ACHN (cell line): ENCODE measurements at regions not wholly inside any gene's neighbourhood (a gene's known extent, or its start where the extent isn't known, plus 50 kb on each side); places are given as distances from the start of the nearest gene placed in this dataset.
"Not testable (repeated sequence)": the region's sequence is repeated elsewhere in the genome, so short reads cannot be mapped to it uniquely, and the experiment has no call there.

Experiments used
- DNase-seq: peaks from one replicate; pipeline ENCODE4 v3.0.0-alpha.2; 2015
- in situ Hi-C: cut with HindIII; loops from 2 replicates; pipeline ENCODE4 v1.10.0; 2017; ENCODE audit warnings: low sequenced_read_pairs, low pct_ligation_motif_present, low pct_unique_long_range_greater_than_20kb

- DNase-seq = no peak
- in situ Hi-C loops = no loop called here
Measured at GRCh38 chr3:6471744-6472143, 389.2 kb upstream of the GRM7 start.

GRCh38 chr3:6490487-6491327 is 370.2 kb upstream of the GRM7 start:
- DNase-seq, in situ Hi-C loops: not testable (repeated sequence)

- no peak for DNase-seq
- in situ Hi-C loops = no loop called here
Measured at GRCh38 chr3:6491768-6492167, 369.1 kb upstream of the GRM7 start.

- in situ Hi-C loops = no loop called here
- no peak for DNase-seq
Measured at GRCh38 chr3:6492306-6492705, 368.6 kb upstream of the GRM7 start.

- in situ Hi-C loops, DNase-seq: not testable (repeated sequence)
Measured at GRCh38 chr3:6498944-6499343, 362.0 kb upstream of the GRM7 start.

GRCh38 chr3:6504347-6504746 is 356.6 kb upstream of the GRM7 start:
- DNase-seq = no peak
- in situ Hi-C loops = no loop called here

GRCh38 chr3:6504834-6505233 is 356.1 kb upstream of the GRM7 start:
- in situ Hi-C loops = no loop called here
- DNase-seq = no peak

GRCh38 chr3:6508410-6508759 is 352.5 kb upstream of the GRM7 start:
- no peak for DNase-seq
- in situ Hi-C loops = no loop called here

GRCh38 chr3:6509576-6509975 is 351.3 kb upstream of the GRM7 start:
- in situ Hi-C loops = no loop called here
- no peak for DNase-seq

GRCh38 chr3:6510713-6511112 is 350.2 kb upstream of the GRM7 start:
- in situ Hi-C loops = no loop called here
- DNase-seq = no peak

- in situ Hi-C loops = no loop called here
- no peak for DNase-seq
Measured at GRCh38 chr3:6512172-6512800, 348.6 kb upstream of the GRM7 start.

- in situ Hi-C loops = no loop called here
Measured at GRCh38 chr3:6516143-6516542, 344.8 kb upstream of the GRM7 start.

GRCh38 chr3:6516694-6517093 is 344.2 kb upstream of the GRM7 start:
- in situ Hi-C loops = no loop called here
- DNase-seq = no peak

More at GRCh38 chr3:6516143-6516542, 344.8 kb upstream of the GRM7 start:
- no peak for DNase-seq

- in situ Hi-C loops = no loop called here
Measured at GRCh38 chr3:6518709-6519345, 342.1 kb upstream of the GRM7 start.

GRCh38 chr3:6521369-6522113 is 339.4 kb upstream of the GRM7 start:
- no peak for DNase-seq
- in situ Hi-C loops = no loop called here

More at GRCh38 chr3:6518709-6519345, 342.1 kb upstream of the GRM7 start:
- DNase-seq = no peak

- in situ Hi-C loops = no loop called here
- DNase-seq = no peak
Measured at GRCh38 chr3:6522191-6522590, 338.7 kb upstream of the GRM7 start.

- in situ Hi-C loops = no loop called here
- DNase-seq = no peak
Measured at GRCh38 chr3:6523043-6523442, 337.9 kb upstream of the GRM7 start.

GRCh38 chr3:6524479-6524878 is 336.4 kb upstream of the GRM7 start:
- DNase-seq = no peak
- in situ Hi-C loops = no loop called here

GRCh38 chr3:6526321-6526720 is 334.6 kb upstream of the GRM7 start:
- no peak for DNase-seq

More at GRCh38 chr3:6526321-6526720, 334.6 kb upstream of the GRM7 start:
- in situ Hi-C loops = no loop called here
